KOPT-K1 (cell line): ENCODE measurements at regions not wholly inside any gene's neighbourhood (a gene's known extent, or its start where the extent isn't known, plus 50 kb on each side); places are given as distances from the start of the nearest gene placed in this dataset.
"Not testable (repeated sequence)": the region's sequence is repeated elsewhere in the genome, so short reads cannot be mapped to it uniquely, and the experiment has no call there.

ENCODE experiments used
- H3K27ac ChIP-seq: fragments of 200-600 bp; sonication (generic); 2 replicates; pipeline ENCODE4 v1.5.1; 2016; ENCODE audit warnings: antibody characterized with exemption, mild to moderate bottlenecking, low read depth, low read length; ENCODE audit not compliant: poor library complexity, severe bottlenecking
- H3K36me3 ChIP-seq: fragments of 200-600 bp; sonication (generic); 2 replicates; pipeline ENCODE4 v1.5.1; 2017; ENCODE audit warnings: antibody characterized with exemption, mild to moderate bottlenecking, low read length, moderate library complexity; ENCODE audit not compliant: insufficient read depth
- H3K9me3 ChIP-seq: fragments of 200-600 bp; sonication (generic); 2 replicates; pipeline ENCODE4 v1.5.1; 2017; ENCODE audit warnings: antibody characterized with exemption, low read length, mild to moderate bottlenecking; ENCODE audit not compliant: insufficient read depth, poor library complexity, severe bottlenecking

GRCh38 chr18:77329651-77330050 is 80.0 kb downstream of the GALR1 start:
- Histone ChIP-seq H3K9me3 (no peaks in the 10 kb centered on the region), H3K36me3 (no peaks in the 10 kb centered on the region), H3K27ac (no peak overlapping the region)

- peaks cover 4% of the 10 kb centered on the region for H3K9me3 ChIP-seq
- H3K27ac ChIP-seq, result no peak overlapping the region
- H3K36me3 ChIP-seq, result no peaks in the 10 kb centered on the region
Measured at GRCh38 chr18:77334876-77335275, 85.2 kb downstream of the GALR1 start.

DNA sequence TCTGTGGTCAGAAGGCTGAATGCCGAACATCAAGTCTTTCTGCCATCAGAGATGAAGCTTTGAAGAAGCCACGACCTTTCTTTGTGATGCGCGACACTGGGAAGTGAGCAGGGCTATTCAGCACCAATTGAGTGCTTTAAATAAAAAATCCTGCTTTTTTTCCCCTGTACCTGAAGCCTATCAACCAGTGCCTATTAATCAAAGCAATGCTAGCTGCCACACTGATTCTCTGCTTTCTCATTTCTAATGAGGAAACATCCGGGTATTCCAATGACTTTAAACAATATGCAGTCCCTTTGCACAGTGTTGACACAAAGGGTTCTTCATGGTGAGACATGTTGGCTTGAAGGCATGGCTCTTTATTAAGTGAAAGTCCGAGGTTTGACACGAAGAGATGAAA is 88.0 kb downstream of the GALR1 start:
- Histone ChIP-seq H3K27ac (no peak overlapping the region), H3K36me3 (no peaks in the 10 kb centered on the region), H3K9me3 (peaks cover 4% of the 10 kb centered on the region)

- H3K36me3 ChIP-seq, result no peaks in the 10 kb centered on the region
- peaks cover 4% of the 10 kb centered on the region for H3K9me3 ChIP-seq
- H3K27ac ChIP-seq, result no peak overlapping the region
Measured at GRCh38 chr18:77339093-77339492, 89.4 kb downstream of the GALR1 start.

GRCh38 chr18:77339623-77340022 is 90.0 kb downstream of the GALR1 start:
- H3K36me3 ChIP-seq, result no peaks in the 10 kb centered on the region
- H3K9me3 ChIP-seq, result peaks cover 4% of the 10 kb centered on the region

GRCh38 chr18:77340815-77341214 is 91.2 kb downstream of the GALR1 start:
- Histone ChIP-seq H3K36me3 (no peaks in the 10 kb centered on the region), H3K27ac (no peak overlapping the region), H3K9me3 (no peaks in the 10 kb centered on the region)

More at GRCh38 chr18:77339623-77340022, 90.0 kb downstream of the GALR1 start:
- H3K27ac ChIP-seq, result no peak overlapping the region

DNA sequence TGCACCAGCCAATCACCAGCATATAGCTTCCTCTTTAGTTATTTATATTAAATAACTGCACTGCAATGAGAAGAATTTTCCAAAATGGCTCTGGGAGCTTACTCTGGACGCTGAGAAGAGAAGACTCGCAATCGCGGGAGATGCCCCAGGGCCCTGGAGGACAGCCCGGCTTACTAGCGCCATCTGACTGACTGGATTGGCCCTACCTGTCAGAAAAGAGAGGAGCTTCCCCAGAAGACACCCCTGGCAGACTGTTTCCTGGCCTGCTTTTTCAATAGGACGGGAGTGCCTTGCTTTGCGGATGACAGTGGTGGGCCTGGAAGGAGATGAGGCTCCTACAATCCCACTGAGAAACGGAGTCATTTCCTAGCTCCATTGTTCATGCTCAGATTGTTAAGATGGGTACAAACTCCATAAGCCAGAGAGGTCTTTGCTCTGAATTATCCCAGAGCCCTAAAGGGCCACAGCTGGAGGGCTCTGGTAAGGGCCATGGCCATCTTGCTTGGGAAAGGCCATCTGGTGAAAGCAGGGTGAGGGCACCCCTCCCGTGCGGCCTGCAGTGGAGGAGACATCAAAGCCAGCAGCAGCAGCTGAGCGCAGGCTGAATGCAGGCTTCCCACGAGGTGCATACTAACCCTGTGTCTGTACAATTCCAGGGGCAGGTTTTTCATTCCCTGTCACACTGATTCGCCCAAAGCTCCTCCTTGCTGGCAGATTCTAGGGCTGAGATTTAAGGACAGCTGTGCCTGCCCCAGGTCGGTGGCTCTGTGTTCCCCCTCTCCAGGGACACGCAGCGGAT is 92.1 kb downstream of the GALR1 start:
- Histone ChIP-seq H3K9me3 (no peaks in the 10 kb centered on the region), H3K27ac (no peak overlapping the region), H3K36me3 (no peaks in the 10 kb centered on the region)

DNA sequence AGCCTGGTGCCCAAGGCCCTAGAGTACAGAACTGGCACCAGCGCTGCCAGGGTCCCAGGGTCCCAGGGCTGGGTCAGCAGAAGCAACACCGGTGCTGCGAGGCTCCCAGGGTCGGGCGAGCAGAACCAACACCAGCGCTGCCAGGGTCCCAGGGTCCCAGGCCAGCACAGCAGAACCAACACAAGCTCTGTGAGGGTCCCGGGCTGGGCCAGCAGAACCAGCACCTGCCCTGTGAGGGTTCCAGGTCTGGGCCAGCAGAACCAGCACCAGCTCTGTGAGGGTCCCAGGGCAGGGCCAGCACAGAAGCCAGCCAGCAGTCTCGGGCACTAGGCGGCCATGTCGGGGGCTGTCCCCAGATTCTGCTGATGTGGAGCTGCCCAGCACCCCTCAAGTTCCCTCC is 93.1 kb downstream of the GALR1 start:
- Histone ChIP-seq H3K36me3 (no peaks in the 10 kb centered on the region), H3K27ac (no peak overlapping the region), H3K9me3 (no peaks in the 10 kb centered on the region)

DNA sequence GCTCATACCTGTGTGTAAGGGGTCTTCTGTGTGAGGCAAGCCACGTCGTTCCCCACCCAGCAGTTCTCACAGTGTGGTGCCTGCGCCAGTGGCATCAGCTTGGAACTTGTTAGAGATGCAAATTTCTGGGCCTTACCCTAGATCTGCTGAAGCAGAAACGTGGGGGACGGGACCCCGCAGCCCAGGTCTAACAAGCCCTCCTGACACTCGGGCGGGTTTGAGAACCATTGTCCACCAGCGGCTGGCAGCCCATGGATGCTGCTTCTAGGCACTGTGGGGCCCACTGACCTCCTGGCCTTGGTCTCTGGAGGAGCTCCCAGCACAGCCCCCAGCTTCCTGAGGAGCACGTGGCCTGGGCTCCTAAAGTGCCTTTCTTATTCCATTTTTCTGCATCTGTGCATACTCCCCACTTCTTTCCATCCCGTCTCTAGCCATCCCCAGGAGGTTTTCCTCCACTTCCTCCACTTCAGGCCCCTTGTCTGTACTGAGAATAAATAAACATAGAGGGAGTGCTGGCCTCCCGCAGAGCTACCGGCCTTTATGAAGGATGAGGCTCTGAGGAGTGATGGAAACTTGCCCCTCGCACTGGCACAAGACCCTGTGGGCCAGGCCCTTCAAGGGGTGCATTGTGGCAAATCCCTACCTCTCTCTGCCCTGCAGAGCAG is 94.3 kb downstream of the GALR1 start:
- no peak overlapping the region for H3K27ac ChIP-seq
- H3K9me3 ChIP-seq, result no peaks in the 10 kb centered on the region
- H3K36me3 ChIP-seq, result no peaks in the 10 kb centered on the region

GRCh38 chr18:77344786-77345500 is 95.3 kb downstream of the GALR1 start:
- H3K36me3 ChIP-seq, result no peaks in the 10 kb centered on the region
- H3K27ac ChIP-seq, result no peak overlapping the region
- H3K9me3 ChIP-seq, result no peaks in the 10 kb centered on the region

DNA sequence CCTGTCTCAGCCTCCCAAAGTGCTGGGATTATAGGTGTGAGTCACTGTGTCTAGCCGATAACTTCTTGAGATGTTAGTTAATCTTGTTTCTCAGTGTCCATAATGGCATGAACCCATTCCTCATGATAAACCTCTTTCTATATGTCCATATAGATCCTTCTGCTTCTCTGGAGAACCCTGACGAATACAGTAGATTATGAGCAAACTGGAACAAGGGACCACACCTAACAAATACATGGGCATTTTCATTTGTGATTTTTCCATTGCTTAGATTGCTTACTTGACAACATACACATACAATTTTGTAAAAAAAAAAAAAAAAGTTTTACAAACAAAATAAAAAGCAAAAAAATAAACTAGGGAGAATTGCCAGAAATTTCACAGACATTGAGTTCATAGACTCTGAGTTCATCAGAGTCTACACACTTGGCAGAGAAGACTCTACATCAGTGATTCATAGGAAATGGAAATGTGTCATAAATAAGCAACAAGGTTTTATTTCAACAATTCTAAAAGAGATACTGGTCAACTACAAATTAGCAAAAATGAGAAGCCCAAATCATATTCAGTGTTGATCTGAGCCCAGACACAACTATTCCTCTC is 96.7 kb downstream of the GALR1 start:
- no peaks in the 10 kb centered on the region for H3K36me3 ChIP-seq
- H3K27ac ChIP-seq, result no peak overlapping the region
- no peaks in the 10 kb centered on the region for H3K9me3 ChIP-seq

DNA sequence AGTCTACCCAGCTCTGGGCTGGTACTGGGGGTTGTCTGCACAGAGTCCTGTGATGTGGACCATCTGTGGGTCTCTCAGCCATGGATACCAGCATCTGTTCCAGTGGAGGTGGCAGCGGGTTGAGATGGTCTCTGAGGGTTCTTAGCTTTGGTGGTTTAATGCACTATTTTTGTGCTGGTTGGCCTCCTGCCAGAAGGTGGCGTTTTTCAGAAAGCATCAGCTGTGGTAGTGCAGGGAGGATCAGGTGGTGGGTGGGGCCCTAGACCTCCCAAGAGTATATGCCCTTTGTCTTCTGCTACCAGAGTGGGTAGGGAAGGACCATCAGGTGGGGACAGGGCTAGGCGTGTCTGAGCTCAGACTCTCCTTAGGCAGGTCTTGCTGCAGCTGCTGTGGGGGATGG is 103.7 kb downstream of the GALR1 start:
- not testable (repeated sequence) for H3K27ac ChIP-seq, H3K36me3 ChIP-seq, H3K9me3 ChIP-seq

DNA sequence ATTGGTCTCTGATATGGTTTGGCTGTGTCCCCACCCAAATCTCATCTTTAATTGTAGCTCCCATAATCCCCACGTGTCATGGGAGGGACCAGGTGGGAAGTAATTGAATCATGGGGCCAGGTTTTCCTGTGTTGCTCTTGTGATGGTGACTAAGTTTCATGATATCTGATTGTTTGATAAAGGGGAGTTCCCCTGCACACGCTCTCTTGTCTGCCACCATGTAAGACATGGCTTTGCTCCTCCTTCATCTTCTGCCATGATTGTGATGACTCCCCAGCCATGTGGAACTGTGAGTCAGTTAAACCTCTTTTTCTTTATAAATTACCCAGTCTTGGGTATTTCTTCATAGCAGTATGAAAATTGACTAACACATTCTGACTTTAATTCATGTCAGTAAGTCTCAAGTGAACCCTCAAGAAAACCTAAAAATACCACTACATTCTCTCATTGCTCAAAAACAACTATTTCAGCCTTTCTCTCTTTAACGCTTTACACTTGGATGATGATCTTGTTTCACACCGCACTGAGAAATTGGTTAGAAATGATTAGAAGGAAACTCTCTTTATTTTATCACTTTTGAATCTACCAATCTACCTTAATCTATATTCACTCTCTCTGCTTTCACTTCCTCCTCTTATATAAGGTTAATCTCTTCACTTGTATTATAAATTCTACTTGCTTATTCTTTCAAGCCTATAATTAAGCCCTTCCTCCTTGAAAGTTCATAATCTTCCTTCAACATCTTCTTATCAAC is 110.1 kb downstream of the GALR1 start:
- no peaks in the 10 kb centered on the region for H3K36me3 ChIP-seq
- no peak overlapping the region for H3K27ac ChIP-seq
- H3K9me3 ChIP-seq, result peaks cover 8% of the 10 kb centered on the region

DNA sequence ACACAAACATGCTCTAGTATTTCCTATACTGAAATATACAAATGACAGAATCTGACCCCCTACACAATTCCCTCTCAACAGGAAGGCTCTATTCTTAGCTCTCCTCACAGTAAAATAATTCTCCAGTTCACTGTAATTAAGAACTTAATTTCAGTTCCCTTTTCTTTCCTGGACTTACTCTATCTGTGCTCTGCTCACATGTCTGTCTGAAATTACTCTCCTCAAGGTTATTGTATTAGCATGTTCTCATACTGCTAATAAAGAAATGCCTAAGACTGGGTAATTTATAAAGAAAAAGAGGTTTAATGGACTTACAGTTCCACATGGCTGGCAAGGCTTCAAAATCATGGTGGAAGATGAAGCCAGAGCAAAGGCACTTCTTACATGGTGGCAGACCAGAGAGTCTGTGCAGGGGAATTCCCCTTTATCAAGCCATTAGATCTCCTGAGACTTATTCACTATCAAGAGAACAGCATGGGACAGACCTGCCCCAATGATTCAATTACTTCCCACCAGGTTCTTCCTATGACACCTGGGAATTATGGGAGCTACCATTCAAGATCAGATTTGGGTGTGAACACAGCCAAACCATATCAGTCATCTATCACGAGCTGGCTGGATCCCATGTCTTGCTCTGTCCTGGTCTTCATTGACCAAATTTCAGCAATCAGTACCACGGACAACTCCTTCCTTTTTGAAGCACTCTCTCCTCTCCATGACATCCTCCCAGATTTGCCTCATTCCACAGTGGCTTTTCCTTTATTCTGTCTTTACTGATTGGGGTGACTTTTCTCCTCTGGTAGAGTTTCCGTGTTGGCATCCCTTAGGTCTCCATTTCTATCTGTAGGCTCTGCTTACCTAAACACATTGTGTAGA is 110.9 kb downstream of the GALR1 start:
- Histone ChIP-seq H3K9me3 (peaks cover 8% of the 10 kb centered on the region), H3K27ac (no peak overlapping the region), H3K36me3 (no peaks in the 10 kb centered on the region)
